CD4-positive, alpha-beta T cell treated with Interleukin-4 for 4 hours (primary cell): ENCODE measurements at regions not wholly inside any gene's neighbourhood (a gene's known extent, or its start where the extent isn't known, plus 50 kb on each side); places are given as distances from the start of the nearest gene placed in this dataset.
"Not testable (repeated sequence)": the region's sequence is repeated elsewhere in the genome, so short reads cannot be mapped to it uniquely, and the experiment has no call there.

Experiments used
- DNase-seq: peaks from one replicate; pipeline ENCODE4 v3.0.0-alpha.2; 2020

GRCh38 chr1:146487555-146487954 lies 258.7 kb upstream of the NOTCH2NLA start:
- DNase-seq = not testable (repeated sequence)

- not testable (repeated sequence) for DNase-seq
Observed at GRCh38 chr1:146487155-146487554, 258.3 kb upstream of the NOTCH2NLA start.

GRCh38 chr1:146486300-146487014 lies 257.6 kb upstream of the NOTCH2NLA start:
- not testable (repeated sequence) for DNase-seq

GRCh38 chr1:146484195-146484594 lies 255.4 kb upstream of the NOTCH2NLA start:
- not testable (repeated sequence) for DNase-seq

GRCh38 chr1:146479188-146479587 lies 250.4 kb upstream of the NOTCH2NLA start:
- DNase-seq = not testable (repeated sequence)

- DNase-seq = peak; percentile 20
Observed at GRCh38 chr1:146478125-146478720, 249.4 kb upstream of the NOTCH2NLA start.

- not testable (repeated sequence) for DNase-seq
Observed at GRCh38 chr1:146475086-146475485, 246.3 kb upstream of the NOTCH2NLA start.

GRCh38 chr1:146474216-146474615 lies 245.4 kb upstream of the NOTCH2NLA start:
- not testable (repeated sequence) for DNase-seq

- peak; percentile 56 for DNase-seq
Observed at GRCh38 chr1:146472192-146472861, 243.5 kb upstream of the NOTCH2NLA start.

- not testable (repeated sequence) for DNase-seq
Observed at GRCh38 chr1:146459939-146460338, 231.1 kb upstream of the NOTCH2NLA start.

GRCh38 chr1:146459308-146459707 lies 230.5 kb upstream of the NOTCH2NLA start:
- DNase-seq = not testable (repeated sequence)

GRCh38 chr1:146448877-146449246 lies 220.0 kb upstream of the NOTCH2NLA start:
- DNase-seq = not testable (repeated sequence)

GRCh38 chr1:146448212-146448876 lies 219.5 kb upstream of the NOTCH2NLA start:
- peak; percentile 67 for DNase-seq

- DNase-seq = peak; percentile 13
Observed at GRCh38 chr1:146443871-146444222, 215.0 kb upstream of the NOTCH2NLA start.

- DNase-seq = peak; percentile 17
Observed at GRCh38 chr1:146443088-146443870, 214.5 kb upstream of the NOTCH2NLA start.

GRCh38 chr1:146438543-146438942 lies 209.7 kb upstream of the NOTCH2NLA start:
- DNase-seq = not testable (repeated sequence)

GRCh38 chr1:146416642-146417041 lies 187.8 kb upstream of the NOTCH2NLA start:
- DNase-seq = not testable (repeated sequence)

GRCh38 chr1:146415017-146415416 lies 186.2 kb upstream of the NOTCH2NLA start:
- DNase-seq = not testable (repeated sequence)

- peak; percentile 24 for DNase-seq
Observed at GRCh38 chr1:146413911-146414310, 185.1 kb upstream of the NOTCH2NLA start.

- DNase-seq = peak; percentile 82
Observed at GRCh38 chr1:146411923-146412322, 183.1 kb upstream of the NOTCH2NLA start.

- peak; percentile 43 for DNase-seq
Observed at GRCh38 chr1:146409817-146410441, 181.1 kb upstream of the NOTCH2NLA start.
